HCT116 (cell line): ENCODE measurements at regions not wholly inside any gene's neighbourhood (a gene's known extent, or its start where the extent isn't known, plus 50 kb on each side); places are given as distances from the start of the nearest gene placed in this dataset.

ENCODE experiments used
- CEBPB ChIP-seq: IDR thresholded peaks from 2 replicates; pipeline ENCODE4 v1.6.1; 2012; ENCODE audit warnings: low read depth
- CTCF ChIP-seq, 3 experiments: fragments of 200-600 bp in 1 of 3; sonication (generic) in 1 of 3; IDR thresholded peaks in 2 of 3; conservative IDR thresholded peaks in 1 of 3; 2 replicates each; pipeline ENCODE4 v1.5.1; 2012 to 2017; ENCODE audit warnings: low read depth in 2 of 3, low read length in 2 of 3, antibody characterized with exemption in 1 of 3, borderline replicate concordance in 1 of 3, control low read depth in 1 of 3, mild to moderate bottlenecking in 1 of 3, mixed read lengths in 1 of 3, mixed run types in 1 of 3, moderate library complexity in 1 of 3; ENCODE audit not compliant: insufficient read depth in 1 of 3
- ELF1 ChIP-seq: IDR thresholded peaks from 2 replicates; pipeline ENCODE4 v1.6.1; 2012; ENCODE audit warnings: low read depth, borderline replicate concordance
- EZH2 ChIP-seq: fragments of 200-600 bp; sonication (generic); IDR thresholded peaks from 2 replicates; pipeline ENCODE4 v1.6.1; 2017; ENCODE audit warnings: antibody characterized with exemption, mixed run types
- EZH2phosphoT487 ChIP-seq: fragments of 200-600 bp; IDR thresholded peaks from 2 replicates; pipeline ENCODE4 v1.6.1; 2018; ENCODE audit warnings: antibody characterized with exemption, borderline replicate concordance
- POLR2A ChIP-seq: IDR thresholded peaks from 2 replicates; pipeline ENCODE4 v1.7.0; 2011; ENCODE audit warnings: borderline replicate concordance; ENCODE audit not compliant: insufficient read depth, insufficient read length; ENCODE audit errors: extremely low read depth
- POLR2AphosphoS5 ChIP-seq: IDR thresholded peaks from 2 replicates; pipeline ENCODE4 v1.6.1; 2011; ENCODE audit warnings: mild to moderate bottlenecking, low read depth, low read length, moderate library complexity
- REST ChIP-seq: IDR thresholded peaks from 2 replicates; pipeline ENCODE4 v1.6.1; 2012; ENCODE audit warnings: low read depth
- SP1 ChIP-seq: IDR thresholded peaks from 2 replicates; pipeline ENCODE4 v1.6.1; 2012; ENCODE audit warnings: low read depth
- ZFX ChIP-seq: fragments of 450-650 bp; IDR thresholded peaks from 2 replicates; pipeline ENCODE4 v1.6.1; 2017
- ZNF274 ChIP-seq: fragments of 200-500 bp; sonication (Bioruptor generic); IDR thresholded peaks from 2 replicates; pipeline ENCODE4 v1.6.1; 2014; ENCODE audit warnings: mild to moderate bottlenecking, low read depth, low read length, inconsistent platforms

- TF ChIP-seq EZH2, result no peak
- TF ChIP-seq ZNF274, result no peak
- no peak for TF ChIP-seq EZH2phosphoT487
- TF ChIP-seq CTCF (IDR thresholded peaks at IDR 0.05 in 2 of 3, conservative IDR thresholded peaks at IDR 0.05 in 1 of 3; ENCODE audit: borderline replicate concordance in 1 of 3, insufficient read depth in 1 of 3, low read depth in 2 of 3, low read length in 2 of 3), result no peak
- TF ChIP-seq CEBPB, result no peak
- no peak for TF ChIP-seq ELF1
- no peak for TF ChIP-seq POLR2AphosphoS5
- no peak for TF ChIP-seq POLR2A
- no peak for TF ChIP-seq SP1
- no peak for TF ChIP-seq REST
- TF ChIP-seq ZFX, result no peak
These were observed 189.3 kb downstream of the POU4F1 start for GRCh38 chr13:78413887-78414553.
